HepG2 (cell line): ENCODE measurements at regions not wholly inside any gene's neighbourhood (a gene's known extent, or its start where the extent isn't known, plus 50 kb on each side); places are given as distances from the start of the nearest gene placed in this dataset.
"Not testable (repeated sequence)": the region's sequence is repeated elsewhere in the genome, so short reads cannot be mapped to it uniquely, and the experiment has no call there.

Source experiments
- ATAC-seq: fragments of 200-7000 bp; cut with Tn5 transposase; 3 replicates; pipeline ENCODE4 v1.9.1; 2020; ENCODE audit warnings: mild to moderate bottlenecking, moderate library complexity
- BruUV-seq: library from RNA; stranded (reverse); fragments of 400-500 nt; replicated peaks from 2 replicates; lab custom pipeline; 2021; lab: Mats Ljungman, UMichigan
- CTCF ChIA-PET: fragments of 300-600 bp; formaldehyde crosslinking; extraction: SDS; loops from one replicate; lab custom pipeline; 2021; ENCODE audit warnings: low total read pairs, inconsistent platforms, low intra/inter-chr PET ratio; lab: Yijun Ruan, JAX
- POLR2A ChIA-PET: fragments of 350-600 bp; sonication (Branson Sonifier 250); formaldehyde crosslinking; loops from one replicate; lab custom pipeline; 2020; ENCODE audit warnings: antibody characterized with exemption, inconsistent platforms; lab: Yijun Ruan, JAX
- DNase-seq: peaks from one replicate; pipeline ENCODE4 v3.0.0-alpha.2; 2015; ENCODE audit warnings: low spot score
- FAIRE-seq: peaks from 3 replicates; lab custom pipeline; 2011; peaks lifted over from hg19 to GRCh38; lab: Jason Lieb, UNC
- H2AFZ ChIP-seq: one replicate; pipeline ENCODE4 v1.6.1; 2011; ENCODE audit warnings: low read length, inconsistent platforms
- H3K27ac ChIP-seq: fragments of 300-600 bp; 3 replicates; pipeline ENCODE4 v1.8.0; 2011; ENCODE audit warnings: mixed run types, mild to moderate bottlenecking, mixed read lengths, low read length, inconsistent platforms; ENCODE audit not compliant: insufficient read depth; ENCODE audit errors: extremely low read length
- H3K27me3 ChIP-seq, 2 experiments: fragments of 200-600 bp in 1 of 2; 2 replicates in 1 of 2; 3 replicates in 1 of 2; pipeline versions ENCODE4 v1.6.0 to v1.8.0; 2011; ENCODE audit warnings: low read length in 2 of 2, mild to moderate bottlenecking in 2 of 2, moderate library complexity in 2 of 2, inconsistent platforms in 1 of 2; ENCODE audit not compliant: insufficient read depth in 2 of 2, control insufficient read depth in 1 of 2
- H3K36me3 ChIP-seq, 2 experiments: fragments of 200-600 bp in 1 of 2; replicated peaks in 1 of 2; 2 replicates in 1 of 2; 3 replicates in 1 of 2; pipeline versions ENCODE4 v1.5.1 to v1.8.0; 2011; ENCODE audit warnings: low read length in 2 of 2, inconsistent platforms in 1 of 2; ENCODE audit not compliant: insufficient read depth in 2 of 2, control insufficient read depth in 1 of 2
- H3K4me1 ChIP-seq: 2 replicates; pipeline ENCODE4 v1.5.1; 2012; ENCODE audit warnings: low read length, inconsistent platforms; ENCODE audit not compliant: insufficient read depth
- H3K4me2 ChIP-seq: 2 replicates; pipeline ENCODE4 v1.6.0; 2011; ENCODE audit warnings: low read depth, low read length, inconsistent platforms
- H3K4me3 ChIP-seq, 3 experiments: fragments of 200-600 bp in 1 of 3; sonication (generic), shearing (Covaris generic) in 1 of 3; replicated peaks in 1 of 3; 2 replicates each; pipeline ENCODE4 v1.5.1; 2011 to 2016; ENCODE audit warnings: low read length in 3 of 3, inconsistent platforms in 2 of 3, low read depth in 2 of 3, mild to moderate bottlenecking in 2 of 3, control low read depth in 1 of 3, mixed read lengths in 1 of 3; ENCODE audit not compliant: insufficient read depth in 1 of 3
- H3K79me2 ChIP-seq: one replicate; pipeline ENCODE4 v1.6.1; 2011; ENCODE audit warnings: low read length, inconsistent platforms; ENCODE audit not compliant: insufficient read depth
- H3K9ac ChIP-seq: 2 replicates; pipeline ENCODE4 v1.6.0; 2011; ENCODE audit warnings: mild to moderate bottlenecking, low read depth, low read length, inconsistent platforms; ENCODE audit not compliant: insufficient read depth
- H3K9me3 ChIP-seq: 2 replicates; pipeline ENCODE4 v1.5.1; 2012; ENCODE audit warnings: mild to moderate bottlenecking, low read length
- H4K20me1 ChIP-seq: 2 replicates; pipeline ENCODE4 v1.6.0; 2011; ENCODE audit warnings: inconsistent platforms, mild to moderate bottlenecking, low read length, moderate library complexity; ENCODE audit not compliant: insufficient read depth
- EZH2 ChIP-seq: conservative IDR thresholded peaks from 2 replicates; pipeline ENCODE4 v1.6.1; 2012; ENCODE audit warnings: mild to moderate bottlenecking, low read depth, low read length, moderate library complexity
- WGBS: methylation state at CpG from one replicate; pipeline ENCODE4 v1.1.6; 2017; ENCODE audit warnings: low lambda C conversion rate; 5-methylcytosine and 5-hydroxymethylcytosine counted together
- in situ Hi-C: cut with HindIII; loops from 2 replicates; pipeline ENCODE4 v1.10.0; 2017; ENCODE audit warnings: low pct_unique_long_range_greater_than_20kb; ENCODE audit not compliant: extremely low pct_ligation_motif_present
- intact Hi-C: fragments of 100-400 bp; cut with micrococcal nuclease; formaldehyde crosslinking; loops from one replicate; pipeline ENCODE4 v1.10.0; 2022; ENCODE audit not compliant: unreplicated experiment

DNA sequence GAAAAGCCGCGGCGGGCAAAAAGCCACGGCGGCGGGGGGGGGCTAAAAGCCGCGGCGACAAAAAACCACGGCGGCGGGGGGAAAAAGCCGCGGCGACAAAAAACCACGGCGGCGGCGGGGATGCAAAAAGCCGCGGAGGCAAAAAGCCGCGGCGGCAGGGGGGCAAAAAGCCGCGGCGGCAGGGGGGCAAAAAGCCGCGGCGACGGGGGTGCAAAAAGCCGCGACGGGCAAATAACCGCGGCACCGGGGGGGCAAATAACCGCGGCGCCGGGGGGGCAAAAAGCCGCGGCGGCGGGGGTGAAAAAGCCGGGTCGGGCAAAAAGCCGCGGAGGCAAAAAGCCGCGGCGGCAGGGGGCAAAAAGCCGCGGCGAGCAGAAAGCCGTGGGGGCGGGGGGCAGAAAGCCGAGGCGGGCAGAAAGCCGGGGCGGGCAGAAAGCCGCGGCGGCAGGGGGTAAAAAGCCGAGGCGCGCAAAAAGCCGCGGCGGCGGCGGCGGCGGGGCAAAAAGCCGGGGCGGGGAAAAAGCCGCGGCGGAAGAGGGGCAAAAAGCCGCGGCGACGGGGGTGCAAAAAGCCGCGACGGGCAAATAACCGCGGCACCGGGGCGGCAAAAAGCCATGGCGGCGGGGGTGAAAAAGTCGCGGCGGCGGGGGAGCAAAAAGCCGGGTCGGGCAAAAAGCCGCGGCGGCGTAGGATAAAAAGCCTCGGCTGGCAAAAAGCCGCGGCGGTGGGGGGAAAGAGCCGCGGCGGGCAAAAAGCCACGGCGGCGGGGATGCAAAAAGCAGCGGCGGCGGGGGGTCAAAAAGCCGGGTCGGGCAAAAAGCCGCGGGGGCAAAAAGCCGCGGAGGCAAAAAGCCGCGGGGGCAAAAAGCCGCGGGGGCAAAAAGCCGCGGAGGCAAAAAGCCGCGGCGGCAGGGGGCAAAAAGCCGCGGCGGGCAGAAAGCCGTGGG, 1632.4 kb downstream of the RPIA start:
- H3K36me3 ChIP-seq, CTCF ChIA-PET, H3K9me3 ChIP-seq, H4K20me1 ChIP-seq, BruUV-seq, H3K27ac ChIP-seq, DNase-seq, H3K4me1 ChIP-seq, H3K79me2 ChIP-seq, intact Hi-C loops, ATAC-seq, FAIRE-seq, POLR2A ChIA-PET, H3K27me3 ChIP-seq, H3K9ac ChIP-seq, in situ Hi-C loops, H2AFZ ChIP-seq: not testable (repeated sequence)
- H3K4me2 ChIP-seq, result peak overlapping the region; percentile 47
- 2% methylated on average over 58 of the region's 134 CpGs for WGBS
- TF ChIP-seq EZH2, result 0 out of 2 replicates have a peak, but pooled peaks have one; percentile 45
- H3K4me3 ChIP-seq, result peak overlapping the region; percentile 37 to 55 (median 42); a peak in 4 of 6 replicates

DNA sequence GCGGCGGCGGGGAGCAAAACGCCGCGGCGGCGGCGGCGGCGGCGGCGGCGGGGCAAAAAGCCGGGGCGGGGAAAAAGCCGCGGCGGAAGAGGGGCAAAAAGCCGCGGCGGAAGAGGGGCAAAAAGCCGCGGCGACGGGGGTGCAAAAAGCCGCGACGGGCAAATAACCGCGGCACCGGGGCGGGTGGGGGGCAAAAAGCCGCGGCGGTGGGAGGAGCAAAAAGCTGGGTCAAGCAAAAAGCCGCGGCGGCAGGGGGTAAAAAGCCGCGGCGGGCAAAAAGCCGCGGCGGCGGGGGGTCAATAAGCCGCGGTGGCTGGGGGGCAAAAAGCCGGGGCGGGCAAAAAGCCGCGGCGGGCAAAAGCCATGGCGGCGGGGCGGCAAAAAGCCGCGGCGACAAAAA, 1633.2 kb downstream of the RPIA start:
- H4K20me1 ChIP-seq, H3K4me3 ChIP-seq, H2AFZ ChIP-seq, H3K27ac ChIP-seq, H3K9me3 ChIP-seq, CTCF ChIA-PET, H3K36me3 ChIP-seq, ATAC-seq, H3K9ac ChIP-seq, POLR2A ChIA-PET, H3K79me2 ChIP-seq, DNase-seq, BruUV-seq, in situ Hi-C loops, H3K4me2 ChIP-seq, intact Hi-C loops, H3K27me3 ChIP-seq, FAIRE-seq, H3K4me1 ChIP-seq: not testable (repeated sequence)
- 2% methylated on average over 34 of the region's 59 CpGs for WGBS

DNA sequence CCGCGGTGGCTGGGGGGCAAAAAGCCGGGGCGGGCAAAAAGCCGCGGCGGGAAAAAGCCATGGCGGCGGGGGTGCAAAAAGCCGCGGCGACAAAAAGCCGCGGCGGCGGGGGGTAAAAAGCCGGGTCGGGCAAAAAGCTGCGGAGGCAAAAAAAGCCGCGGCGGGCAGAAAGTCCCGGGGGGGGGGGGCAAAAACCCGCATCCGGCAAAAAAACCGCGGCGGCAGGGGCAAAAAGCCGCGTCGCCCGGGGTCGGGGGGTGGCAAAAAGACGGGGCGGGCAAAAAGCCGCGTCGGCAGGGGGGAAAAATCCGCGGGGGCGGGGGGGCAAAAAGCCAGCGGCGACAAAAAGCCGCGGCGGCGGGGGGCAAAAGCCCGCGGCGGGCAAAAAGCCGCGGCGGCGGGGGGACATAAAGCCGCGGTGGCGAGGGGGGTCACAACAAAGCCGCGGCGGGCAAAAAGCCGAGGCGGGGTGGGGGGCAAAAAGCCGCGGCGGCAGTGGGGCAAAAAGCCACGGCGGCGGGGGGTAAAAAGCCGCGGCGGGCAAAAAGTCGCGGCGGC, 1634.4 kb downstream of the RPIA start:
- ATAC-seq, POLR2A ChIA-PET, H3K4me1 ChIP-seq, H3K9ac ChIP-seq, FAIRE-seq, H3K4me2 ChIP-seq, H3K36me3 ChIP-seq, BruUV-seq, DNase-seq, in situ Hi-C loops, intact Hi-C loops, CTCF ChIA-PET, H3K27ac ChIP-seq, H4K20me1 ChIP-seq, H3K79me2 ChIP-seq, H2AFZ ChIP-seq, H3K27me3 ChIP-seq, H3K9me3 ChIP-seq: not testable (repeated sequence)
- 10% methylated on average over 72 of the region's 74 CpGs for WGBS
- peak overlapping the region in 1 of 3 experiments; percentile 35; a peak in 2 of 6 replicates for H3K4me3 ChIP-seq

DNA sequence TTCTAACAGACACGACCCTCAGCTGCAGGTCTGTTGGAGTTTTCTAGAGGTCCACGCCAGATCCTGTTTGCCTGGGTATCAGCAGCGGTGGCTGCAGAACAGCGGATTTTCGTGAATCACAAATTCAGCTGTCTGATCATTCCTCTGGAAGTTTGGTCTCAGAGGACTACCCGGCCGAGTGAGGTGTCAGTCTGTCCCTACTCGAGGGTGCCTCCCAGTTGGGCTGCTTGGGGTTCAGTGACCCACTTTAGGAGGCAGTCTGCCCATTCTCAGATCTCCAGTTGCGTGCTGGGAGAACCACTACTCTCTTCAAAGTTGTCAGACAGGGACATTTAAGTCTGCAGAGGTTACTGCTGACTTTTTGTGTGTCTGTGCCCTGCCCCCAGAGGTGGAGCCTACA, 1664.1 kb downstream of the RPIA start:
- FAIRE-seq, H3K27ac ChIP-seq, H3K9me3 ChIP-seq, in situ Hi-C loops, ATAC-seq, H3K4me1 ChIP-seq, POLR2A ChIA-PET, H3K27me3 ChIP-seq, H4K20me1 ChIP-seq, H3K4me2 ChIP-seq, BruUV-seq, H3K36me3 ChIP-seq, H3K79me2 ChIP-seq, H3K4me3 ChIP-seq, CTCF ChIA-PET, intact Hi-C loops, H3K9ac ChIP-seq, DNase-seq, H2AFZ ChIP-seq: not testable (repeated sequence)
- 17% methylated on average over 6 of the region's 9 CpGs for WGBS
